Caco-2 (cell line): ENCODE measurements at regions not wholly inside any gene's neighbourhood (a gene's known extent, or its start where the extent isn't known, plus 50 kb on each side); places are given as distances from the start of the nearest gene placed in this dataset.
"Not testable (repeated sequence)": the region's sequence is repeated elsewhere in the genome, so short reads cannot be mapped to it uniquely, and the experiment has no call there.

Source experiments
- BruUV-seq: library from RNA; stranded (reverse); fragments of 400-500 nt; replicated peaks from 2 replicates; lab custom pipeline; 2021; lab: Mats Ljungman, UMichigan
- CTCF ChIA-PET: fragments of 300-600 bp; sonication (Branson Sonifier 250); formaldehyde crosslinking; loops from one replicate; lab custom pipeline; 2022; ENCODE audit warnings: antibody characterized with exemption; lab: Charles Lee
- POLR2A ChIA-PET: fragments of 300-600 bp; sonication (Branson Sonifier 250); formaldehyde crosslinking; loops from one replicate; lab custom pipeline; 2022; ENCODE audit warnings: antibody characterized with exemption; lab: Charles Lee
- DNase-seq, 2 experiments: peaks; one replicate each; pipeline versions ENCODE4 v3.0.0 to v3.0.0-alpha.2; 2020 to 2022
- H3K27me3 ChIP-seq: replicated peaks from 2 replicates; pipeline ENCODE4 v1.6.0; 2011; ENCODE audit warnings: low read length; ENCODE audit not compliant: control insufficient read depth, insufficient read depth
- H3K36me3 ChIP-seq: 2 replicates; pipeline ENCODE4 v1.5.1; 2011; ENCODE audit warnings: low read length; ENCODE audit not compliant: control insufficient read depth, insufficient read depth
- H3K4me1 ChIP-seq: fragments of 250-450 bp; sonication (Bioruptor Pico); 2 replicates; pipeline ENCODE4 v1.5.1; 2020; ENCODE audit warnings: mild to moderate bottlenecking
- H3K4me3 ChIP-seq: 2 replicates; pipeline ENCODE4 v1.5.1; 2011; ENCODE audit warnings: low read depth, mild to moderate bottlenecking, control low read depth, low read length
- H3K9me3 ChIP-seq: fragments of 250-450 bp; sonication (Bioruptor Pico); 2 replicates; pipeline ENCODE4 v1.5.1; 2020; ENCODE audit warnings: mild to moderate bottlenecking, moderate library complexity
- H3K27ac Mint-ChIP-seq: one replicate; pipeline ENCODE4 v1.8.0; 2022; ENCODE audit warnings: mixed read lengths; ENCODE audit not compliant: unreplicated experiment
- H3K27me3 Mint-ChIP-seq: one replicate; pipeline ENCODE4 v1.8.0; 2022; ENCODE audit warnings: mixed read lengths; ENCODE audit not compliant: insufficient read depth, unreplicated experiment
- H3K36me3 Mint-ChIP-seq: one replicate; pipeline ENCODE4 v1.8.0; 2022; ENCODE audit warnings: mild to moderate bottlenecking, mixed read lengths; ENCODE audit not compliant: insufficient read depth, unreplicated experiment
- H3K4me1 Mint-ChIP-seq: one replicate; pipeline ENCODE4 v1.8.0; 2022; ENCODE audit warnings: low read depth, mixed read lengths; ENCODE audit not compliant: unreplicated experiment
- H3K4me3 Mint-ChIP-seq: one replicate; pipeline ENCODE4 v1.8.0; 2022; ENCODE audit warnings: mild to moderate bottlenecking, moderate library complexity, mixed read lengths; ENCODE audit not compliant: unreplicated experiment
- H3K9me3 Mint-ChIP-seq: one replicate; pipeline ENCODE4 v1.8.0; 2022; ENCODE audit warnings: mixed read lengths; ENCODE audit not compliant: unreplicated experiment
- CTCF ChIP-seq, 2 experiments: fragments of 200-600 bp in 1 of 2; IDR thresholded peaks; 1 replicate in 1 of 2; 2 replicates in 1 of 2; pipeline versions ENCODE4 v1.5.1 to v1.8.0; 2011 to 2022; ENCODE audit warnings: antibody characterized with exemption in 1 of 2, control low read depth in 1 of 2, inconsistent platforms in 1 of 2, low read depth in 1 of 2, low read length in 1 of 2, mild to moderate bottlenecking in 1 of 2, moderate library complexity in 1 of 2; ENCODE audit not compliant: insufficient read depth in 1 of 2, severe bottlenecking in 1 of 2, unreplicated experiment in 1 of 2
- intact Hi-C: fragments of 100-400 bp; cut with micrococcal nuclease; formaldehyde crosslinking; loops from one replicate; pipeline ENCODE4 v1.10.0; 2022; ENCODE audit not compliant: unreplicated experiment

- intact Hi-C loops: no loop called here
- Mint-ChIP-seq H3K27me3 (no peaks in the 10 kb centered on the region), H3K4me3 (no peak overlapping the region), H3K4me1 (no peaks in the 10 kb centered on the region), H3K9me3 (no peaks in the 10 kb centered on the region), H3K27ac (no peak overlapping the region), H3K36me3 (no peaks in the 10 kb centered on the region)
- no TSS peak for BruUV-seq
- ChIA-PET POLR2A (no interaction called here), CTCF (no interaction called here)
- no peaks in the 10 kb centered on the region for H3K4me1 ChIP-seq
- DNase-seq: no peak
- no peaks in the 10 kb centered on the region for H3K27me3 ChIP-seq
- H3K9me3 ChIP-seq: no peaks in the 10 kb centered on the region
- no peaks in the 10 kb centered on the region for H3K36me3 ChIP-seq
- no peak for TF ChIP-seq CTCF (IDR thresholded peaks at IDR 0.05; ENCODE audit: insufficient read depth in 1 of 2, low read depth in 1 of 2, low read length in 1 of 2, severe bottlenecking in 1 of 2, unreplicated experiment in 1 of 2)
- no peak overlapping the region for H3K4me3 ChIP-seq
These were observed 177.3 kb downstream of the BANP start for GRCh38 chr16:88128556-88128955.

GRCh38 chr16:88129133-88129532 lies 177.9 kb downstream of the BANP start:
- H3K9me3 ChIP-seq, POLR2A ChIA-PET, H3K27me3 Mint-ChIP-seq, H3K4me1 Mint-ChIP-seq, H3K27ac Mint-ChIP-seq, H3K4me3 Mint-ChIP-seq, intact Hi-C loops, H3K36me3 ChIP-seq, DNase-seq, H3K4me3 ChIP-seq, H3K36me3 Mint-ChIP-seq, H3K4me1 ChIP-seq, CTCF ChIA-PET, H3K27me3 ChIP-seq, BruUV-seq, H3K9me3 Mint-ChIP-seq: not testable (repeated sequence)

- Mint-ChIP-seq H3K9me3 (no peaks in the 10 kb centered on the region), H3K27me3 (no peaks in the 10 kb centered on the region), H3K27ac (no peak overlapping the region), H3K36me3 (no peaks in the 10 kb centered on the region), H3K4me1 (no peaks in the 10 kb centered on the region), H3K4me3 (no peak overlapping the region)
- H3K4me1 ChIP-seq: no peaks in the 10 kb centered on the region
- intact Hi-C loops: no loop called here
- no peak for DNase-seq
- ChIA-PET CTCF (no interaction called here), POLR2A (no interaction called here)
- H3K36me3 ChIP-seq: no peaks in the 10 kb centered on the region
- no peak for TF ChIP-seq CTCF (IDR thresholded peaks at IDR 0.05; ENCODE audit: insufficient read depth in 1 of 2, low read depth in 1 of 2, low read length in 1 of 2, severe bottlenecking in 1 of 2, unreplicated experiment in 1 of 2)
- no peaks in the 10 kb centered on the region for H3K9me3 ChIP-seq
- H3K4me3 ChIP-seq: no peak overlapping the region
- BruUV-seq: no TSS peak
- H3K27me3 ChIP-seq: no peaks in the 10 kb centered on the region
These were observed 178.8 kb downstream of the BANP start for GRCh38 chr16:88130016-88130415.

GRCh38 chr16:88130681-88131080 lies 179.4 kb downstream of the BANP start:
- H3K9me3 Mint-ChIP-seq: no peaks in the 10 kb centered on the region
- no peaks in the 10 kb centered on the region for H3K4me1 ChIP-seq
- POLR2A ChIA-PET: no interaction called here
- no peaks in the 10 kb centered on the region for H3K27me3 ChIP-seq
- no peaks in the 10 kb centered on the region for H3K36me3 Mint-ChIP-seq
- no peak overlapping the region for H3K4me3 Mint-ChIP-seq
- no peak overlapping the region for H3K4me3 ChIP-seq
- H3K27ac Mint-ChIP-seq: no peak overlapping the region
- no peaks in the 10 kb centered on the region for H3K9me3 ChIP-seq
- no TSS peak for BruUV-seq
- intact Hi-C loops: no loop called here
- H3K36me3 ChIP-seq: no peaks in the 10 kb centered on the region
- H3K4me1 Mint-ChIP-seq: no peaks in the 10 kb centered on the region
- no peaks in the 10 kb centered on the region for H3K27me3 Mint-ChIP-seq
- CTCF ChIA-PET: no interaction called here
- no peak for TF ChIP-seq CTCF (IDR thresholded peaks at IDR 0.05; ENCODE audit: insufficient read depth in 1 of 2, low read depth in 1 of 2, low read length in 1 of 2, severe bottlenecking in 1 of 2, unreplicated experiment in 1 of 2)
- DNase-seq: no peak
